SK-N-SH (cell line): ENCODE measurements at regions not wholly inside any gene's neighbourhood (a gene's known extent, or its start where the extent isn't known, plus 50 kb on each side); places are given as distances from the start of the nearest gene placed in this dataset.

Source experiments
- CTCF ChIA-PET: fragments of 300-600, 350-600 bp; formaldehyde crosslinking; extraction: SDS; loops from one replicate; lab custom pipeline; 2021; lab: Yijun Ruan, JAX
- POLR2A ChIA-PET: fragments of 350-600 bp; sonication (Branson Sonifier 250); formaldehyde crosslinking; extraction: SDS; loops from one replicate; lab custom pipeline; 2020; ENCODE audit warnings: antibody characterized with exemption, inconsistent platforms; lab: Yijun Ruan, JAX
- DNase-seq: peaks from one replicate; pipeline ENCODE4 v3.0.0; 2012
- H2AFZ ChIP-seq: fragments of 200-600 bp; sonication (generic); 2 replicates; pipeline ENCODE4 v1.8.1; 2016; ENCODE audit warnings: antibody characterized with exemption, mild to moderate bottlenecking, low read depth
- H3F3A ChIP-seq: fragments of 200-600 bp; sonication (generic); replicated peaks from 2 replicates; pipeline ENCODE3; 2016; ENCODE audit warnings: antibody characterized with exemption, mild to moderate bottlenecking; ENCODE audit not compliant: insufficient read depth
- H3K27ac ChIP-seq, 2 experiments: fragments of 200-500 bp in 1 of 2; fragments of 200-600 bp in 1 of 2; sonication (Bioruptor generic) in 1 of 2; sonication (generic), shearing (Covaris generic) in 1 of 2; 2 replicates each; pipeline versions ENCODE4 v1.5.1 to v1.6.1; 2014 to 2016; ENCODE audit warnings: low read depth in 2 of 2, inconsistent platforms in 1 of 2, low read length in 1 of 2, mild to moderate bottlenecking in 1 of 2, mixed read lengths in 1 of 2
- H3K27me3 ChIP-seq: fragments of 200-600 bp; sonication (generic), shearing (Covaris generic); 2 replicates; pipeline ENCODE4 v1.6.1; 2016; ENCODE audit warnings: mixed run types; ENCODE audit not compliant: insufficient read depth
- H3K36me3 ChIP-seq, 2 experiments: fragments of 200-500 bp in 1 of 2; fragments of 200-600 bp in 1 of 2; sonication (Bioruptor generic) in 1 of 2; sonication (generic) in 1 of 2; replicated peaks in 1 of 2; 2 replicates each; pipeline versions ENCODE3 to v1.5.1; 2014 to 2016; ENCODE audit warnings: low read length in 1 of 2, mild to moderate bottlenecking in 1 of 2; ENCODE audit not compliant: insufficient read depth in 2 of 2, control insufficient read depth in 1 of 2
- H3K4me1 ChIP-seq, 2 experiments: fragments of 200-500 bp in 1 of 2; fragments of 200-600 bp in 1 of 2; sonication (Bioruptor generic) in 1 of 2; sonication (generic), shearing (Covaris generic) in 1 of 2; 2 replicates each; pipeline versions ENCODE4 v1.5.1 to v1.6.1; 2014 to 2016; ENCODE audit warnings: low read depth in 1 of 2, low read length in 1 of 2, mixed run types in 1 of 2; ENCODE audit not compliant: insufficient read depth in 2 of 2, control insufficient read depth in 1 of 2
- H3K4me2 ChIP-seq: fragments of 200-600 bp; sonication (generic), shearing (Covaris generic); 2 replicates; pipeline ENCODE4 v1.6.1; 2017; ENCODE audit warnings: mixed run types
- H3K4me3 ChIP-seq, 2 experiments: fragments of 200-500 bp in 1 of 2; fragments of 200-600 bp in 1 of 2; sonication (Bioruptor generic) in 1 of 2; sonication (generic), shearing (Covaris generic) in 1 of 2; 2 replicates each; pipeline versions ENCODE4 v1.5.1 to v1.8.1; 2014 to 2016; ENCODE audit warnings: low read depth in 2 of 2, inconsistent platforms in 1 of 2, low read length in 1 of 2, mild to moderate bottlenecking in 1 of 2, mixed read lengths in 1 of 2, moderate library complexity in 1 of 2
- H3K79me2 ChIP-seq: fragments of 200-600 bp; sonication (generic); 2 replicates; pipeline ENCODE4 v1.8.1; 2017; ENCODE audit warnings: mild to moderate bottlenecking; ENCODE audit not compliant: insufficient read depth
- H3K9ac ChIP-seq: fragments of 200-600 bp; sonication (generic); 2 replicates; pipeline ENCODE4 v1.6.1; 2017; ENCODE audit warnings: mixed run types
- H3K9me2 ChIP-seq: fragments of 200-600 bp; sonication (generic); 2 replicates; pipeline ENCODE4 v1.6.1; 2017; ENCODE audit warnings: mixed run types
- H3K9me3 ChIP-seq: fragments of 200-600 bp; sonication (generic); 2 replicates; pipeline ENCODE4 v1.6.1; 2017; ENCODE audit warnings: mixed run types, mild to moderate bottlenecking, moderate library complexity
- H4K20me1 ChIP-seq: fragments of 200-600 bp; sonication (generic); 2 replicates; pipeline ENCODE4 v1.6.1; 2017; ENCODE audit warnings: mild to moderate bottlenecking, mixed run types; ENCODE audit not compliant: insufficient read depth
- EP300 ChIP-seq, 2 experiments: IDR thresholded peaks; 2 replicates each; pipeline versions ENCODE4 v1.4.0 to v1.6.1; 2012; ENCODE audit warnings: borderline replicate concordance in 1 of 2, low read depth in 1 of 2, low read length in 1 of 2
- FOXJ3 ChIP-seq: sonication (generic); formaldehyde crosslinking; IDR thresholded peaks from 2 replicates; pipeline ENCODE4 v1.5.1; 2020; ENCODE audit warnings: mild to moderate bottlenecking, missing genetic modification reagents
- GATA2 ChIP-seq: sonication (generic); formaldehyde crosslinking; IDR thresholded peaks from 2 replicates; pipeline ENCODE4 v1.5.0; 2020; ENCODE audit warnings: mild to moderate bottlenecking, missing genetic modification reagents
- JUND ChIP-seq: IDR thresholded peaks from 2 replicates; pipeline ENCODE4 v1.4.0; 2012
- NFIC ChIP-seq: IDR thresholded peaks from 2 replicates; pipeline ENCODE4 v1.4.0; 2012; ENCODE audit warnings: borderline replicate concordance
- POLR2AphosphoS5 ChIP-seq: IDR thresholded peaks from 2 replicates; pipeline ENCODE4 v1.6.1; 2012; ENCODE audit warnings: low read depth, low read length
- RXRA ChIP-seq: IDR thresholded peaks from 2 replicates; pipeline ENCODE4 v1.4.0; 2012; ENCODE audit warnings: low read depth, mild to moderate bottlenecking, borderline replicate concordance
- TAF1 ChIP-seq: IDR thresholded peaks from 2 replicates; pipeline ENCODE4 v1.6.1; 2012; ENCODE audit warnings: low read depth, mild to moderate bottlenecking, low read length, moderate library complexity, borderline replicate concordance
- TCF12 ChIP-seq: IDR thresholded peaks from 2 replicates; pipeline ENCODE4 v1.4.0; 2012
- ZBTB33 ChIP-seq: IDR thresholded peaks from 2 replicates; pipeline ENCODE4 v1.4.0; 2012; ENCODE audit warnings: low read depth, borderline replicate concordance
- WGBS: methylation state at CpG from one replicate; pipeline ENCODE4 v1.1.6; 2017; ENCODE audit warnings: low lambda C conversion rate; 5-methylcytosine and 5-hydroxymethylcytosine counted together
- TF ChIP-seq, protein P1 (sequence below): IDR thresholded peaks from 2 replicates; pipeline ENCODE4 v1.4.0; 2012; ENCODE audit warnings: low read depth, borderline replicate concordance

DNA sequence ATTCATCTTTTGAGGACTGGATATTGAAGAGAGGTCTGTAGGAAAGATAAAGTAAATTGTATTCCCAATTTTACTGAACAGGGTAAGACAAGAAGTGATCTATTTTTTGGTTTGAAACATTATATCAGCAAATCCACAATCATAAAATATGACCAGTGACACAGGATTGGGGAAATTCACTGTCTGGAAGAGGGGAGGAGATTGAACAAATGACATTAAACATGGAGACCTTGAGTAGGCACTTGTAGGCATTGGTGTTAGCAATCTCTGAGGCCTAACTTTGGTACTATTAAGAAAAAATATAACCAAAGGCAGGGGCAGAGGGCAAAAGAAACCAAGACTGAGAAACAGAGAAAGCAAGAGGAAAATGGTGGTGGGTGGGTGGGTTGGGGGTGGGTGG, 132.6 kb upstream of the TMEM161B start:
- H3K27me3 ChIP-seq, result no peaks in the 10 kb centered on the region; the same call in 1 of the 2 replicates
- POLR2A ChIA-PET, result no interaction called here
- TF ChIP-seq FOXJ3 (CRISPR knock-in tag), result no peak
- TF ChIP-seq, all 33 proteins: peak for 0
- H3K9ac ChIP-seq, result no peak overlapping the region
- no peak overlapping the region for H2AFZ ChIP-seq
- H4K20me1 ChIP-seq, result no peaks in the 10 kb centered on the region
- H3K9me2 ChIP-seq, result no peaks in the 10 kb centered on the region
- H3K4me3 ChIP-seq, result no peak overlapping the region
- H3K9me3 ChIP-seq, result no peaks in the 10 kb centered on the region
- no peak for DNase-seq
- no peaks in the 10 kb centered on the region for H3K4me1 ChIP-seq
- no peaks in the 10 kb centered on the region for H3F3A ChIP-seq
- no peak overlapping the region for H3K4me2 ChIP-seq
- no peaks in the 10 kb centered on the region for H3K79me2 ChIP-seq
- CTCF ChIA-PET, result interaction anchor here (0.7 kb wide), 1 partner anchor 34 kb away, joined by 3 read pairs; no protein-coding TSS in a partner anchor
- no peak overlapping the region for H3K27ac ChIP-seq
- H3K36me3 ChIP-seq, result no peaks in the 10 kb centered on the region

DNA sequence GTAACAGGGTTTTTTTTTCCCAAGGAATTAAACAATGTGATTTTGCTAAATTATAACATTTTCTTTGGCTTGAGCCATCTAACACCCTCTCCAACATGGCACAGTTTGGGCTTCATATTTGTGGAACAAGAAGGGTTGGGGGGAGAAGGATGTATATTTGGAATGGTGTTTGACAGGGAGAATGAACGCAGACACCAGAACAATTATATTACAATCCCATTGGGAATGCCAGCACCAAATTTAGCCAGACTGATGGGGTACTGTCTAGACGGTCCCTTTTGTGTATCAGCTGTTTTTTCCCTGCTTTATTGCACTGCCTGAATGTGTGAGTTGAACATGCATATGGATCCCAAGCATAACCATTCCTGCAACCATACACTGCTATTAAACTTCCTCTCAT, 130.9 kb upstream of the TMEM161B start:
- WGBS, result 4% methylated on average over 2 of the region's 2 CpGs
- no peak overlapping the region for H2AFZ ChIP-seq

More for the DNA sequence above, 130.9 kb upstream of the TMEM161B start:
- no peaks in the 10 kb centered on the region; the same call in 1 of the 2 replicates for H3K27me3 ChIP-seq
- TF ChIP-seq TCF12, result no peak
- TF ChIP-seq POLR2AphosphoS5, result no peak
- TF ChIP-seq RXRA, result no peak
- TF ChIP-seq TAF1, result no peak
- no peak for TF ChIP-seq JUND
- no peak for TF ChIP-seq EP300 (IDR thresholded peaks at IDR 0.05; ENCODE audit: borderline replicate concordance in 1 of 2, low read depth in 1 of 2, low read length in 1 of 2)
- no peak for TF ChIP-seq NFIC
- TF ChIP-seq ZBTB33, result no peak
- TF ChIP-seq, protein P1, sequence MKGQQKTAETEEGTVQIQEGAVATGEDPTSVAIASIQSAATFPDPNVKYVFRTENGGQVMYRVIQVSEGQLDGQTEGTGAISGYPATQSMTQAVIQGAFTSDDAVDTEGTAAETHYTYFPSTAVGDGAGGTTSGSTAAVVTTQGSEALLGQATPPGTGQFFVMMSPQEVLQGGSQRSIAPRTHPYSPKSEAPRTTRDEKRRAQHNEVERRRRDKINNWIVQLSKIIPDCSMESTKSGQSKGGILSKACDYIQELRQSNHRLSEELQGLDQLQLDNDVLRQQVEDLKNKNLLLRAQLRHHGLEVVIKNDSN, result no peak
- no peak for TF ChIP-seq GATA2 (CRISPR knock-in tag)
- ChIA-PET CTCF (no interaction called here), POLR2A (no interaction called here)
- no peaks in the 10 kb centered on the region for H4K20me1 ChIP-seq
- H3K4me3 ChIP-seq, result no peak overlapping the region
- no peak overlapping the region for H3K9ac ChIP-seq
- no peaks in the 10 kb centered on the region for H3K36me3 ChIP-seq
- H3K4me1 ChIP-seq, result no peaks in the 10 kb centered on the region
- no peaks in the 10 kb centered on the region for H3K79me2 ChIP-seq
- no peak overlapping the region for H3K27ac ChIP-seq
- no peaks in the 10 kb centered on the region for H3K9me3 ChIP-seq
- H3K4me2 ChIP-seq, result no peak overlapping the region
- H3F3A ChIP-seq, result no peaks in the 10 kb centered on the region
- no peaks in the 10 kb centered on the region for H3K9me2 ChIP-seq
- no peak for DNase-seq
